Gastrocnemius medialis (tissue), 4 donors: ENCODE measurements at regions not wholly inside any gene's neighbourhood (a gene's known extent, or its start where the extent isn't known, plus 50 kb on each side); places are given as distances from the start of the nearest gene placed in this dataset.
A peak's percentile ranks its signal among the peaks of the same experiment; 100 is the strongest.

Source experiments
- ATAC-seq, 2 donors: fragments of 150-250 bp; one replicate each; pipeline ENCODE4 v1.9.1; 2016
- DNase-seq, 2 donors: peaks; one replicate each; pipeline ENCODE4 v3.0.0-alpha.2; 2019
- H3K27ac ChIP-seq, 4 donors: fragments of 200-600 bp; sonication (generic); 1 replicate in 1 of 4; 2 replicates in 3 of 4; pipeline ENCODE4 v1.5.1; 2016 to 2018; ENCODE audit warnings: mild to moderate bottlenecking in 2 of 4, moderate library complexity in 1 of 4
- H3K27me3 ChIP-seq, 3 donors: fragments of 200-600 bp; sonication (generic) in 2 of 3; 1 replicate in 1 of 3; 2 replicates in 2 of 3; pipeline versions ENCODE4 v1.5.1 to v1.6.0; 2016 to 2019; ENCODE audit warnings: mild to moderate bottlenecking in 1 of 3, moderate library complexity in 1 of 3
- H3K36me3 ChIP-seq, 2 donors: fragments of 200-600 bp; sonication (generic) in 1 of 2; one replicate each; pipeline ENCODE4 v1.5.1; 2017 to 2018
- H3K4me1 ChIP-seq, 2 donors: fragments of 200-600 bp; sonication (generic) in 1 of 2; one replicate each; pipeline ENCODE4 v1.5.1; 2016 to 2017; ENCODE audit warnings: mild to moderate bottlenecking in 2 of 2
- H3K4me3 ChIP-seq, 4 donors: fragments of 200-600 bp; sonication (generic) in 3 of 4; 1 replicate in 1 of 4; 2 replicates in 3 of 4; pipeline ENCODE4 v1.5.1; 2016 to 2019; ENCODE audit warnings: mild to moderate bottlenecking in 2 of 4
- H3K9me3 ChIP-seq, 3 donors: fragments of 200-600 bp; sonication (generic) in 2 of 3; 1 replicate in 1 of 3; 2 replicates in 2 of 3; pipeline ENCODE4 v1.5.1; 2016 to 2019
- POLR2A ChIP-seq, 2 donors: fragments of 450-650 bp; IDR thresholded peaks; one replicate each; pipeline ENCODE4 v1.6.1; 2017; ENCODE audit warnings: antibody characterized with exemption in 2 of 2, mild to moderate bottlenecking in 2 of 2, moderate library complexity in 2 of 2
- in situ Hi-C, 4 donors: fragments of 200-750 bp; cut with MboI; loops; one replicate each; pipeline versions ENCODE4 v1.15.0 to v1.8.0; 2017; ENCODE audit warnings: low sequenced_read_pairs in 4 of 4
- intact Hi-C: fragments of 100-400 bp; cut with DNase I; formaldehyde crosslinking; loops from one replicate; pipeline ENCODE4 v1.15.1; 2023; ENCODE audit warnings: low total_unique reads
- TF ChIP-seq, protein P1 (sequence below), 5 experiments: fragments of 450-650 bp in 3 of 5; fragments of 200-600 bp in 2 of 5; sonication (generic) in 2 of 5; IDR thresholded peaks in 4 of 5; conservative IDR thresholded peaks in 1 of 5; 1 replicate in 4 of 5; 2 replicates in 1 of 5; pipeline ENCODE4 v1.5.1; 2016 to 2019; ENCODE audit warnings: antibody characterized with exemption in 5 of 5, mild to moderate bottlenecking in 3 of 5, moderate library complexity in 3 of 5

DNA sequence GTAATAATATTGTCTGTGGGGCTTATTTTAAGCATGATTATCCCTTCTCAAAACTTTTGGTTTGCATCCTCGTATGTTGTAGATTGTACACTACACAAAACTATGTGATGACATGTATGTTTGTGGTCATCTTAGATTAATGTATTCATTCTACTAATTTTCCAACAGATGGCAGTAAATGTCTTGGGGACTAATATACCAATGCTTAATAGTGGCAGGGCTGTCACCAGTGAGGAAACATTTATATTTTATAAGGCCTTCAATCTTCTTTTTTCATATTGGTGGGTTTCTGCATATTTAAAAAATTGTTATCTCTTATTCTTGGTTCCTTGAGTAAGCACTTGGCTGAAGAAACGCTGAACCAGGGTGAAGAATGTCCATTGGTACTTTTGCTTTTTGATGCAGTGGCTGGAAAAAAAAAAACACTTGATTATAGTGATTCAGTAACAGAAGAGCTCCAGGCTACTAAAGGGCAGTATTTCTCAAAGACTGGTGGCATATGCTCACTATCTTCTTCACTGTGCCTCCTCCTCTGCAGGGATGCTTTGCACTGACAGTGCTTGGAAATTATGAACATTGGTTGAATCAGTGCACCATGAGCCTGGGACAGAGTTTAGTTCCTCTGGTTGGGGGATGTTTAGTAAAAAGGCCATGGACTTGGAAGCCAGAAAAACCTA, 530.3 kb downstream of the RASEF start:
- intact Hi-C loops (no loop called here), in situ Hi-C loops (no loop called here)
- no peak for ATAC-seq

DNA sequence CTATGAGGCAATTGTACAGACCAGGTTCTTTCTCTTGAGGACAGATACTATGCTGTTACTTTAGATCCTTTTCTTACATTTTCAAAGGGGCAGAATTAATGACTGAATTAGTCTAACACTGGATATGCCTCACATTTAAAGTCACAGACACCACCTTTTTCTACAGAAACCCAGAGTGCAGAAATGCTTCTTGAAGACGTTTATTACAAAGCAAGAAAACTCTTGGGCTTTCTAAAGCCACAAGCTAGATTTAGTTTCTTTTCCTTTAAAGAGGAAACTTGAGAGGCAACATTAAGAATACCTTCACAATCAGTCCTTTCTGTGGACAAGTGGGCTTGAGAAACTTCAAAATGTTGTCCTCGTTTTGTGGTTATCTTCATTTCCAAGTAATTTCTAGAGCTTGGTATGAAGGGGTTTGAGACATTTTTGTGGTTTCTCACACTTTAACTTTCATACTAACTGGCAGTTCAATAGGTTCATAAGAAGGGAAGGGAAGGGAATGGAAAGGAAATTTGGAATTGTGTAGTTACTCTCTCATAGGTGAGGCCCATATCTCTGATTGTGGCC, 527.4 kb downstream of the RASEF start:
- Histone ChIP-seq H3K27ac (no peak overlapping the region), H3K36me3 (no peaks in the 10 kb centered on the region), H3K4me3 (no peak overlapping the region), H3K9me3 (no peaks in the 10 kb centered on the region), H3K27me3 (no peaks in the 10 kb centered on the region), H3K4me1 (no peaks in the 10 kb centered on the region)
- DNase-seq: no peak
- in situ Hi-C loops (no loop called here), intact Hi-C loops (no loop called here)
- no peak for ATAC-seq
- TF ChIP-seq, protein P1, sequence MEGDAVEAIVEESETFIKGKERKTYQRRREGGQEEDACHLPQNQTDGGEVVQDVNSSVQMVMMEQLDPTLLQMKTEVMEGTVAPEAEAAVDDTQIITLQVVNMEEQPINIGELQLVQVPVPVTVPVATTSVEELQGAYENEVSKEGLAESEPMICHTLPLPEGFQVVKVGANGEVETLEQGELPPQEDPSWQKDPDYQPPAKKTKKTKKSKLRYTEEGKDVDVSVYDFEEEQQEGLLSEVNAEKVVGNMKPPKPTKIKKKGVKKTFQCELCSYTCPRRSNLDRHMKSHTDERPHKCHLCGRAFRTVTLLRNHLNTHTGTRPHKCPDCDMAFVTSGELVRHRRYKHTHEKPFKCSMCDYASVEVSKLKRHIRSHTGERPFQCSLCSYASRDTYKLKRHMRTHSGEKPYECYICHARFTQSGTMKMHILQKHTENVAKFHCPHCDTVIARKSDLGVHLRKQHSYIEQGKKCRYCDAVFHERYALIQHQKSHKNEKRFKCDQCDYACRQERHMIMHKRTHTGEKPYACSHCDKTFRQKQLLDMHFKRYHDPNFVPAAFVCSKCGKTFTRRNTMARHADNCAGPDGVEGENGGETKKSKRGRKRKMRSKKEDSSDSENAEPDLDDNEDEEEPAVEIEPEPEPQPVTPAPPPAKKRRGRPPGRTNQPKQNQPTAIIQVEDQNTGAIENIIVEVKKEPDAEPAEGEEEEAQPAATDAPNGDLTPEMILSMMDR (IDR thresholded peaks at IDR 0.05 in 4 of 5, conservative IDR thresholded peaks at IDR 0.05 in 1 of 5): no peak
- TF ChIP-seq POLR2A (IDR thresholded peaks at IDR 0.05): no peak

More for the DNA sequence above, 530.3 kb downstream of the RASEF start:
- H3K9me3 ChIP-seq: peaks cover 0 to 4% (median 0%) of the 10 kb centered on the region in 3 donors
- no peaks in the 10 kb centered on the region for H3K36me3 ChIP-seq
- H3K4me1 ChIP-seq: no peaks in the 10 kb centered on the region
- TF ChIP-seq, protein P1 (IDR thresholded peaks at IDR 0.05 in 4 of 5, conservative IDR thresholded peaks at IDR 0.05 in 1 of 5): peak in 2 of 5 experiments; percentile 17 to 20
- no peak for TF ChIP-seq POLR2A (IDR thresholded peaks at IDR 0.05)
- no peak for DNase-seq
- H3K4me3 ChIP-seq: no peak overlapping the region
- no peaks in the 10 kb centered on the region for H3K27me3 ChIP-seq
- no peak overlapping the region for H3K27ac ChIP-seq

DNA sequence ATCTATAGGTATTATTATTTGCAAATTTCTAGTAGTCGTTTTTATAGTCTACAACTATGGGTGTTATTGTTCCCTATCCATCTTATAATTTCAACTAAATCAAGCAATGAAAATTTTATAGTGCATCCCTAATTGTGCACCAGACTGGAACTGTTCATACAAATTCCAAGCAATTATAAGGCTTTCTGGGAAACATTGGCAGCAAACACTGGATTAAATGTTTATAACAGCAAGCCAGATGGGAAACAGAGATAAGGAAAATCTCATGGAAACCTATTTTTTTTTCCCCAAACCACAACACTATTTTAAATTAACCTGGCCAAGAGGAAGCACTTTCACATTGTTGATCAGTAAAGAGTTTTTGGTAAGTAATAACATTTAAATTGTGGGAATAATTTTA, 524.3 kb downstream of the RASEF start:
- intact Hi-C loops: no loop called here
- H3K36me3 ChIP-seq: no peaks in the 10 kb centered on the region
- no peak overlapping the region for H3K4me3 ChIP-seq
- in situ Hi-C loops: no loop called here
- H3K27me3 ChIP-seq: no peaks in the 10 kb centered on the region
- H3K4me1 ChIP-seq: no peaks in the 10 kb centered on the region
- ATAC-seq: no peak
- TF ChIP-seq, protein P1 (IDR thresholded peaks at IDR 0.05 in 4 of 5, conservative IDR thresholded peaks at IDR 0.05 in 1 of 5): no peak
- TF ChIP-seq POLR2A (IDR thresholded peaks at IDR 0.05): no peak
- no peak overlapping the region for H3K27ac ChIP-seq
- no peaks in the 10 kb centered on the region for H3K9me3 ChIP-seq
- DNase-seq: no peak

DNA sequence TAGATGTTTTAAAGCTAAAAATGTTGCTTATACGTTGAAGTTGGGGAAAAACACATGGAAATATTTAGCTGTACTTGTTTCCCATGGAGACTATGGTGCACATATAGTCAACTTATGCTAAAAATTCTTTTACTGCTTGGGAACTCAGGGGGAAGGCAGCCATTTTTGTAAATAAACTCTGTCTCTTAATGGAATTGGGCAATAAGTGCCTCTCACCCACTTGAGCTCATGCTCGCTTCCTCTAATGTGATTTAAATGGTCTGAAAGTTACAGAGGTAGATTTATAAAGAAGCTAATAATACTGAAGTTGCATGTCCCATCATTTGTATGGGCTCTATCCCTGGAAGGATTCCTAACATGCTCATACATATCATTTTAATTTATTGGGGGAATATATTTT, 523.8 kb downstream of the RASEF start:
- no peaks in the 10 kb centered on the region for H3K4me1 ChIP-seq
- no peak overlapping the region for H3K27ac ChIP-seq
- no peak for TF ChIP-seq POLR2A (IDR thresholded peaks at IDR 0.05)
- TF ChIP-seq, protein P1 (IDR thresholded peaks at IDR 0.05 in 4 of 5, conservative IDR thresholded peaks at IDR 0.05 in 1 of 5): no peak
- H3K27me3 ChIP-seq: no peaks in the 10 kb centered on the region
- no peaks in the 10 kb centered on the region for H3K9me3 ChIP-seq
- in situ Hi-C loops (no loop called here), intact Hi-C loops (no loop called here)
- no peaks in the 10 kb centered on the region for H3K36me3 ChIP-seq
- no peak for DNase-seq
- ATAC-seq: no peak
- H3K4me3 ChIP-seq: no peak overlapping the region
